Fibroblast of lung (primary cell): ENCODE measurements at regions not wholly inside any gene's neighbourhood (a gene's known extent, or its start where the extent isn't known, plus 50 kb on each side); places are given as distances from the start of the nearest gene placed in this dataset.

Experiments used
- DNase-seq, 2 donors: peaks; one replicate each; pipeline versions ENCODE4 v3.0.0 to v3.0.0-alpha.2; 2010; ENCODE audit warnings: low read depth in 2 of 2
- H2AFZ ChIP-seq: 2 replicates; pipeline ENCODE4 v1.5.1; 2012; ENCODE audit warnings: low read length, control low read depth, inconsistent platforms
- H3K27ac ChIP-seq: 2 replicates; pipeline ENCODE4 v1.5.1; 2011; ENCODE audit warnings: low read length, control low read depth; ENCODE audit not compliant: insufficient read depth
- H3K27me3 ChIP-seq: 2 replicates; pipeline ENCODE4 v1.5.1; 2011; ENCODE audit warnings: mild to moderate bottlenecking, low read length; ENCODE audit not compliant: control insufficient read depth, insufficient read depth
- H3K36me3 ChIP-seq: 2 replicates; pipeline ENCODE4 v1.5.1; 2011; ENCODE audit warnings: low read length; ENCODE audit not compliant: control insufficient read depth, insufficient read depth
- H3K4me1 ChIP-seq: 2 replicates; pipeline ENCODE4 v1.5.1; 2011; ENCODE audit warnings: low read length; ENCODE audit not compliant: control insufficient read depth, insufficient read depth; ENCODE audit errors: extremely low read depth
- H3K4me2 ChIP-seq: 2 replicates; pipeline ENCODE4 v1.5.1; 2011; ENCODE audit warnings: low read length, control low read depth; ENCODE audit not compliant: insufficient read depth; ENCODE audit errors: extremely low read depth
- H3K4me3 ChIP-seq, 4 experiments: fragments of 200-600 bp in 1 of 4; sonication (generic) in 1 of 4; replicated peaks in 1 of 4; 2 replicates each; pipeline ENCODE4 v1.5.1; 2011 to 2016; ENCODE audit warnings: low read length in 4 of 4, low read depth in 3 of 4, mild to moderate bottlenecking in 3 of 4, control low read depth in 2 of 4, inconsistent platforms in 1 of 4, mixed read lengths in 1 of 4; ENCODE audit not compliant: insufficient read depth in 1 of 4; ENCODE audit errors: control extremely low read depth in 1 of 4
- H3K79me2 ChIP-seq: 2 replicates; pipeline ENCODE4 v1.5.1; 2012; ENCODE audit warnings: mild to moderate bottlenecking, low read length, inconsistent platforms; ENCODE audit not compliant: control insufficient read depth, insufficient read depth
- H3K9ac ChIP-seq: 2 replicates; pipeline ENCODE4 v1.5.1; 2011; ENCODE audit warnings: mild to moderate bottlenecking, low read length, control low read depth; ENCODE audit not compliant: insufficient read depth
- H3K9me3 ChIP-seq: 2 replicates; pipeline ENCODE4 v1.5.1; 2012; ENCODE audit warnings: low read depth, low read length; ENCODE audit not compliant: control insufficient read depth, insufficient read depth
- H4K20me1 ChIP-seq: 2 replicates; pipeline ENCODE4 v1.5.1; 2011; ENCODE audit warnings: low read length; ENCODE audit not compliant: control insufficient read depth, insufficient read depth; ENCODE audit errors: extremely low read depth
- EZH2 ChIP-seq: IDR thresholded peaks from 2 replicates; pipeline ENCODE4 v1.5.1; 2012; ENCODE audit warnings: low read length, control low read depth, mild to moderate bottlenecking; ENCODE audit errors: missing control alignments
- TF ChIP-seq, protein P1 (sequence below), 2 donors: IDR thresholded peaks in 1 of 2; conservative IDR thresholded peaks in 1 of 2; 1 replicate in 1 of 2; 2 replicates in 1 of 2; pipeline ENCODE4 v1.5.1; 2011 to 2012; ENCODE audit warnings: low read length in 2 of 2, control low read depth in 1 of 2, inconsistent platforms in 1 of 2, low read depth in 1 of 2, mild to moderate bottlenecking in 1 of 2

DNA sequence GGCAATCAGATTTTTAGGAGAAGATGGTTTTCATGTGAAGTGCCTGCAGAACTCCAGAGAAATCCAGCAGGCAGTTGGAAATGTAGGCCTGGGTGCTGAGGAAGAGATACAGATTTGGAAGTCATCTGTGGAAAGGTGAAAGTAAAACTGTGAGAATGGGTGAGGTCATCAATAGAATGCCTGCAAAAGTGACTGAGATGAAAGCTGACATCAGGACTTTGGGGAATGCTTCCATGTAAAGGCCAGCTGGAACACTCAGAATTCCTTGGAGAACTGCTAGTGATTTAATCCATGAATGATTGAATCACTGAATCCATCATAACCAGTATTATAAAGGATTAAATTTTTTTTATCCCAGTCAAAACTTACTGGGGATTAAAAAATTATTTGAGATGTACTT lies 124.5 kb upstream of the GIMD1 start:
- Histone ChIP-seq H3K79me2 (no peaks in the 10 kb centered on the region), H4K20me1 (no peaks in the 10 kb centered on the region), H3K4me3 (no peak overlapping the region), H3K4me2 (no peak overlapping the region), H3K9ac (no peak overlapping the region), H3K27me3 (no peaks in the 10 kb centered on the region), H2AFZ (no peak overlapping the region), H3K4me1 (no peaks in the 10 kb centered on the region), H3K27ac (no peak overlapping the region), H3K9me3 (no peaks in the 10 kb centered on the region), H3K36me3 (no peaks in the 10 kb centered on the region)
- TF ChIP-seq, protein P1, sequence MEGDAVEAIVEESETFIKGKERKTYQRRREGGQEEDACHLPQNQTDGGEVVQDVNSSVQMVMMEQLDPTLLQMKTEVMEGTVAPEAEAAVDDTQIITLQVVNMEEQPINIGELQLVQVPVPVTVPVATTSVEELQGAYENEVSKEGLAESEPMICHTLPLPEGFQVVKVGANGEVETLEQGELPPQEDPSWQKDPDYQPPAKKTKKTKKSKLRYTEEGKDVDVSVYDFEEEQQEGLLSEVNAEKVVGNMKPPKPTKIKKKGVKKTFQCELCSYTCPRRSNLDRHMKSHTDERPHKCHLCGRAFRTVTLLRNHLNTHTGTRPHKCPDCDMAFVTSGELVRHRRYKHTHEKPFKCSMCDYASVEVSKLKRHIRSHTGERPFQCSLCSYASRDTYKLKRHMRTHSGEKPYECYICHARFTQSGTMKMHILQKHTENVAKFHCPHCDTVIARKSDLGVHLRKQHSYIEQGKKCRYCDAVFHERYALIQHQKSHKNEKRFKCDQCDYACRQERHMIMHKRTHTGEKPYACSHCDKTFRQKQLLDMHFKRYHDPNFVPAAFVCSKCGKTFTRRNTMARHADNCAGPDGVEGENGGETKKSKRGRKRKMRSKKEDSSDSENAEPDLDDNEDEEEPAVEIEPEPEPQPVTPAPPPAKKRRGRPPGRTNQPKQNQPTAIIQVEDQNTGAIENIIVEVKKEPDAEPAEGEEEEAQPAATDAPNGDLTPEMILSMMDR (conservative IDR thresholded peaks at IDR 0.05 in 1 of 2, IDR thresholded peaks at IDR 0.05 in 1 of 2; ENCODE audit: low read depth in 1 of 2, low read length in 2 of 2), result no peak
- no peak for TF ChIP-seq EZH2
- DNase-seq, result peak in 1 of 2 donors; percentile 3

DNA sequence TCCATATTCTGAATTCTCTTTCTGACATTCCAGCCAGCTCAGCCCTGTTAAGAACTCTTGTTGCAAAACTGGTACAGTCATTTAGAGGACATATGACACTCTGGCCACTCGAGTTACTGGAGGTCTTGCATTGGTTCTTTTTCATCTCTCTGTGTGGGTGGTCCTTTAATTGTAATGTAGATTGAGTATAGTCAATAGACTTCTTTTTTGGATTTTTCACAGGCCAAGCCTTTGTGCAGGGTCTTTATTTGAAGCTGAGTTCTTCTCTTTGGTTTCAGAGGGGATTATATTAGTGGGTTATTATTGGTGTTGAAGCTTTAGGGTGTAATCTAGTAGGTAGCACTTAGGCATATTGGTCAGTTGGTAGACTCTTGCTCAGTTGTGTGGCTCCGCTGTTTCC lies 118.0 kb upstream of the GIMD1 start:
- H3K9ac ChIP-seq, result no peak overlapping the region
- no peaks in the 10 kb centered on the region for H3K36me3 ChIP-seq
- no peaks in the 10 kb centered on the region for H4K20me1 ChIP-seq
- H3K9me3 ChIP-seq, result no peaks in the 10 kb centered on the region
- TF ChIP-seq, protein P1 (conservative IDR thresholded peaks at IDR 0.05 in 1 of 2, IDR thresholded peaks at IDR 0.05 in 1 of 2; ENCODE audit: low read depth in 1 of 2, low read length in 2 of 2), result no peak
- TF ChIP-seq EZH2, result no peak
- no peak for DNase-seq
- no peaks in the 10 kb centered on the region for H3K4me1 ChIP-seq
- no peaks in the 10 kb centered on the region for H3K27me3 ChIP-seq
- no peak overlapping the region for H3K27ac ChIP-seq
- H3K4me2 ChIP-seq, result no peak overlapping the region
- no peaks in the 10 kb centered on the region for H3K79me2 ChIP-seq
- no peak overlapping the region for H3K4me3 ChIP-seq
- no peak overlapping the region for H2AFZ ChIP-seq

DNA sequence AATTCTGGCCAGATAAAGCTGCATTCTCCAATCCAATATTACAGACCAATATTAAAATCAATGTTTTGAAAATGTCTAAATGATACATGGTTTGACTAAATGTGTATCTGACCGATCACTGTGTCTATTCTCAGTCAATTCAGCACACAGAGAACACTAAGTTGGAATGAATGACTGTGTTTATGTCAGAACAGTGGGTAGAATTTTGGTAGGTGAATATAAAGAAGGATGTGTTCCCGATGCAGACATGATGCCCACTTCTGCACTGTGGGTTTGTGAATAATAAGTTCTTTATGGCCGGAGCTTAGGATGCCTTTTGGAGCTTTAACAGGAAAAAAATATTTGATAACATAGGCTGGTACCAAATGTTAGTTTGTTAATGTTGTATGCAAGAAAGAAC lies 113.2 kb upstream of the GIMD1 start:
- no peaks in the 10 kb centered on the region for H3K4me1 ChIP-seq
- no peak overlapping the region for H3K4me3 ChIP-seq
- no peak for DNase-seq
- no peak overlapping the region for H2AFZ ChIP-seq
- no peaks in the 10 kb centered on the region for H3K36me3 ChIP-seq
- H4K20me1 ChIP-seq, result no peaks in the 10 kb centered on the region
- no peak overlapping the region for H3K9ac ChIP-seq
- H3K27ac ChIP-seq, result no peak overlapping the region
- no peaks in the 10 kb centered on the region for H3K27me3 ChIP-seq
- H3K9me3 ChIP-seq, result no peaks in the 10 kb centered on the region
- H3K79me2 ChIP-seq, result no peaks in the 10 kb centered on the region
- TF ChIP-seq, protein P1 (conservative IDR thresholded peaks at IDR 0.05 in 1 of 2, IDR thresholded peaks at IDR 0.05 in 1 of 2; ENCODE audit: low read depth in 1 of 2, low read length in 2 of 2), result no peak
- no peak for TF ChIP-seq EZH2
- no peak overlapping the region for H3K4me2 ChIP-seq
